Smooth muscle cell (in vitro differentiated cells): ENCODE measurements at regions not wholly inside any gene's neighbourhood (a gene's known extent, or its start where the extent isn't known, plus 50 kb on each side); places are given as distances from the start of the nearest gene placed in this dataset.
A peak's percentile ranks its signal among the peaks of the same experiment; 100 is the strongest.

ENCODE experiments used
- DNase-seq: peaks from one replicate; lab custom pipeline; 2025; ENCODE audit not compliant: unreplicated experiment; lab: John Stamatoyannopoulos, UW
- H2AFZ ChIP-seq: fragments of 200-600 bp; sonication (generic); 2 replicates; pipeline ENCODE4 v1.6.0; 2016; ENCODE audit warnings: antibody characterized with exemption, low read depth, mild to moderate bottlenecking
- H3F3A ChIP-seq: fragments of 200-600 bp; sonication (generic); 2 replicates; pipeline ENCODE4 v1.6.0; 2017; ENCODE audit warnings: antibody characterized with exemption, low read depth
- H3K27ac ChIP-seq: fragments of 200-600 bp; sonication (generic); 2 replicates; pipeline ENCODE4 v1.5.1; 2016; ENCODE audit warnings: low read depth, mild to moderate bottlenecking
- H3K27me3 ChIP-seq: fragments of 200-600 bp; sonication (generic); 2 replicates; pipeline ENCODE4 v1.6.1; 2016; ENCODE audit warnings: low read depth, mild to moderate bottlenecking
- H3K36me3 ChIP-seq: fragments of 200-600 bp; sonication (generic); 2 replicates; pipeline ENCODE4 v1.5.1; 2016; ENCODE audit warnings: low read depth
- H3K4me1 ChIP-seq: fragments of 200-600 bp; sonication (generic); 2 replicates; pipeline ENCODE4 v1.5.1; 2016; ENCODE audit warnings: low read depth
- H3K4me2 ChIP-seq: fragments of 200-600 bp; sonication (generic); 2 replicates; pipeline ENCODE4 v1.6.0; 2016; ENCODE audit warnings: mild to moderate bottlenecking
- H3K4me3 ChIP-seq: fragments of 200-600 bp; sonication (generic); 2 replicates; pipeline ENCODE4 v1.5.1; 2016; ENCODE audit warnings: mild to moderate bottlenecking
- H3K79me2 ChIP-seq: fragments of 200-600 bp; sonication (generic); 2 replicates; pipeline ENCODE4 v1.6.0; 2016; ENCODE audit warnings: low read depth, mild to moderate bottlenecking
- H3K9ac ChIP-seq: fragments of 200-600 bp; sonication (generic); 2 replicates; pipeline ENCODE4 v1.6.0; 2016; ENCODE audit warnings: low read depth
- H3K9me3 ChIP-seq: fragments of 200-600 bp; sonication (generic); replicated peaks from 2 replicates; pipeline ENCODE4 v1.5.1; 2016; ENCODE audit warnings: low read depth
- H4K20me1 ChIP-seq: fragments of 200-600 bp; sonication (generic); 2 replicates; pipeline ENCODE4 v1.6.0; 2016; ENCODE audit warnings: low read depth
- WGBS: methylation state at CpG from one replicate; pipeline ENCODE4 v1.1.7; 2016; ENCODE audit warnings: low lambda C conversion rate; 5-methylcytosine and 5-hydroxymethylcytosine counted together
- TF ChIP-seq, protein P1 (sequence below): fragments of 200-600 bp; sonication (generic); IDR thresholded peaks from 2 replicates; pipeline ENCODE4 v1.5.1; 2017; ENCODE audit warnings: borderline replicate concordance, mild to moderate bottlenecking, antibody characterized with exemption; ENCODE audit not compliant: insufficient read depth, poor library complexity, severe bottlenecking

GRCh38 chr17:77385750-77386501 is 245.2 kb downstream of the SEC14L1 start:
- no peaks in the 10 kb centered on the region for H3K36me3 ChIP-seq
- no peak overlapping the region for H2AFZ ChIP-seq
- H3K9ac ChIP-seq: no peak overlapping the region
- peaks cover 66% of the 10 kb centered on the region for H3K4me1 ChIP-seq
- peak overlapping the region; percentile 22 for H3K27ac ChIP-seq
- no peak for DNase-seq
- no peak overlapping the region for H3K4me3 ChIP-seq
- peaks cover 8% of the 10 kb centered on the region for H3F3A ChIP-seq
- TF ChIP-seq, protein P1, sequence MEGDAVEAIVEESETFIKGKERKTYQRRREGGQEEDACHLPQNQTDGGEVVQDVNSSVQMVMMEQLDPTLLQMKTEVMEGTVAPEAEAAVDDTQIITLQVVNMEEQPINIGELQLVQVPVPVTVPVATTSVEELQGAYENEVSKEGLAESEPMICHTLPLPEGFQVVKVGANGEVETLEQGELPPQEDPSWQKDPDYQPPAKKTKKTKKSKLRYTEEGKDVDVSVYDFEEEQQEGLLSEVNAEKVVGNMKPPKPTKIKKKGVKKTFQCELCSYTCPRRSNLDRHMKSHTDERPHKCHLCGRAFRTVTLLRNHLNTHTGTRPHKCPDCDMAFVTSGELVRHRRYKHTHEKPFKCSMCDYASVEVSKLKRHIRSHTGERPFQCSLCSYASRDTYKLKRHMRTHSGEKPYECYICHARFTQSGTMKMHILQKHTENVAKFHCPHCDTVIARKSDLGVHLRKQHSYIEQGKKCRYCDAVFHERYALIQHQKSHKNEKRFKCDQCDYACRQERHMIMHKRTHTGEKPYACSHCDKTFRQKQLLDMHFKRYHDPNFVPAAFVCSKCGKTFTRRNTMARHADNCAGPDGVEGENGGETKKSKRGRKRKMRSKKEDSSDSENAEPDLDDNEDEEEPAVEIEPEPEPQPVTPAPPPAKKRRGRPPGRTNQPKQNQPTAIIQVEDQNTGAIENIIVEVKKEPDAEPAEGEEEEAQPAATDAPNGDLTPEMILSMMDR: no peak
- no peaks in the 10 kb centered on the region for H3K27me3 ChIP-seq
- H3K4me2 ChIP-seq: peak overlapping the region; percentile 58
- H4K20me1 ChIP-seq: peaks cover 95% of the 10 kb centered on the region
- 66% methylated on average over 16 of the region's 16 CpGs for WGBS
- H3K9me3 ChIP-seq: no peaks in the 10 kb centered on the region
- peaks cover 91% of the 10 kb centered on the region for H3K79me2 ChIP-seq

DNA sequence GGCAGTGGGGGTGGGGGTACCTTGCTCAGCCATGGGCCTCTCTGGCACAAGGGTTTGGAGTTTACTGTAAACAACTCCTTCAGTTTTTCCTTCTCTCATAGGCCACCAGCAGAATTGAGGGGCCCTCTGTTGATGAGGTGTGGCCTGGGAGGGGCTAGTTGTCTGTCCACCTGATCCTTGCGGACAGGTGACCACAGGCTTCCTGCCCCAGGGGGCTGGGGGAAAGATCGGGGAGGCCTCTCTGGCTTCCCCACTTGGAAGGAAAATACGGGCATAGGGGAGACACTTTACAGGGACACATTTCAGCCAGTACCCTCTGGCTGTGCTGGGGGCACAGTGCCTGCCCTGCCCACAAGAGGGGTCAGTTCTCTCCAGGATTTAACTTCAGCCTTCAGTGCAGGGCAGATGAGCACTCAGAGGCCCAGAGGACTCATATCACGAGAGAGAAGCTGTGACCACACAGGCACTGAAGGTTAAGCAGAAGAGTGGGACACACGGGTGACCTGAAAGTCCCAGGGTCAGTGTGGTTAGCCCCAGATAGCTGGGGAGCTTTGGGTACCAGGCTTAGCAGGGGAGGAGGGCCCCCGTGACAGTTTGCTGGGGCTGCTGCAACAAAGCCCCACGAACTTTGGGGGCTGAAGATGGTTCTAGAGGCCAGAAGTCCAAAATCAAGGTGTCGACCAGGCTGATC is 245.9 kb downstream of the SEC14L1 start:
- WGBS: 72% methylated on average over 8 of the region's 8 CpGs
- TF ChIP-seq, protein P1: no peak
- H3K36me3 ChIP-seq: no peaks in the 10 kb centered on the region
- H3K4me2 ChIP-seq: no peak overlapping the region
- peaks cover 91% of the 10 kb centered on the region for H3K79me2 ChIP-seq
- H3K27ac ChIP-seq: no peak overlapping the region
- peaks cover 67% of the 10 kb centered on the region for H3K4me1 ChIP-seq
- H3K9ac ChIP-seq: no peak overlapping the region
- no peak for DNase-seq
- no peak overlapping the region for H2AFZ ChIP-seq
- H3K4me3 ChIP-seq: no peak overlapping the region
- H3F3A ChIP-seq: peaks cover 15% of the 10 kb centered on the region
- H3K27me3 ChIP-seq: no peaks in the 10 kb centered on the region
- H4K20me1 ChIP-seq: peaks cover 95% of the 10 kb centered on the region
- H3K9me3 ChIP-seq: no peaks in the 10 kb centered on the region

DNA sequence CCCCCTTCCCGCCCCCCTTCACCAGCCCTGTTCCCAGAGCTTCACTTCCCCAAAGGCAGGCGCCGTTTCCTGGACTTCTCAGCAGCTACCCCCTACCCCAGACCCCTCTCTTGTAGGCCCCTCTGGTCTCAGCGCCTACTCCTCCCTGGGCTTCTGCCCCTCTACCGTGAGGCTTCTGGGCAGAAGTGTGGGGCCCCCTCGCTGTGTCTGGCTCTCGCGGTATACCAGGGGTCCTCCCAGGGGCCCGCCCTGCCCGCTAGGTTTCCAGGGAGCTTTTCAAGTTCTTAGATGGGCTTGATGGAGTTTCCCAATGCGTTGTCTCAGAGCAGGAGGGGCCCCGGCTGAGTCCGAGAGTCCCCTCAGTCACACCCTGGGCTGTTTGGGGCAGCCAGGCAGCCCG is 247.1 kb downstream of the SEC14L1 start:
- Histone ChIP-seq H3K27me3 (no peaks in the 10 kb centered on the region), H3F3A (peaks cover 17% of the 10 kb centered on the region), H3K27ac (peak overlapping the region; percentile 76), H2AFZ (no peak overlapping the region), H3K4me1 (peaks cover 68% of the 10 kb centered on the region), H4K20me1 (peaks cover 95% of the 10 kb centered on the region), H3K9me3 (no peaks in the 10 kb centered on the region), H3K36me3 (no peaks in the 10 kb centered on the region), H3K4me2 (no peak overlapping the region), H3K4me3 (no peak overlapping the region), H3K79me2 (peaks cover 87% of the 10 kb centered on the region), H3K9ac (no peak overlapping the region)
- TF ChIP-seq, protein P1: no peak
- WGBS: 82% methylated on average over 12 of the region's 14 CpGs
- no peak for DNase-seq
